Neuronal stem cell (in vitro differentiated cells): ENCODE measurements at regions not wholly inside any gene's neighbourhood (a gene's known extent, or its start where the extent isn't known, plus 50 kb on each side); places are given as distances from the start of the nearest gene placed in this dataset.

Experiments used
- DNase-seq: peaks from one replicate; pipeline ENCODE4 v3.0.0-alpha.2; 2013; ENCODE audit warnings: low spot score
- H2AFZ ChIP-seq: one replicate; pipeline ENCODE4 v1.6.1; 2013; ENCODE audit warnings: mild to moderate bottlenecking, low read length, inconsistent platforms
- H2AK5ac ChIP-seq: 2 replicates; pipeline ENCODE4 v1.6.1; 2013; ENCODE audit warnings: low read depth, mild to moderate bottlenecking, inconsistent platforms, low read length, moderate library complexity, mixed read lengths
- H2BK120ac ChIP-seq: 2 replicates; pipeline ENCODE4 v1.6.1; 2013; ENCODE audit warnings: low read depth, mild to moderate bottlenecking, inconsistent platforms, low read length, moderate library complexity, mixed read lengths
- H2BK12ac ChIP-seq: one replicate; pipeline ENCODE4 v1.6.1; 2013; ENCODE audit warnings: low read length, inconsistent platforms
- H2BK15ac ChIP-seq: 2 replicates; pipeline ENCODE4 v1.6.1; 2013; ENCODE audit warnings: mild to moderate bottlenecking, low read length, inconsistent platforms, mixed read lengths
- H2BK5ac ChIP-seq: one replicate; pipeline ENCODE4 v1.6.1; 2013; ENCODE audit warnings: inconsistent platforms, mild to moderate bottlenecking, low read length, moderate library complexity
- H3K14ac ChIP-seq: one replicate; pipeline ENCODE4 v1.6.1; 2013; ENCODE audit warnings: low read length, inconsistent platforms
- H3K18ac ChIP-seq: 2 replicates; pipeline ENCODE4 v1.6.1; 2013; ENCODE audit warnings: low read length, inconsistent platforms
- H3K23ac ChIP-seq: 2 replicates; pipeline ENCODE4 v1.6.1; 2013; ENCODE audit warnings: low read depth, mild to moderate bottlenecking, mixed read lengths, low read length, inconsistent platforms; ENCODE audit not compliant: poor library complexity
- H3K27ac ChIP-seq: replicated peaks from 3 replicates; pipeline ENCODE4 v1.5.1; 2013; ENCODE audit warnings: low read length, inconsistent platforms
- H3K27me3 ChIP-seq, 3 experiments: 2 replicates each; pipeline ENCODE4 v1.6.1; 2013; ENCODE audit warnings: low read length in 3 of 3, mild to moderate bottlenecking in 2 of 3, inconsistent platforms in 1 of 3, low read depth in 1 of 3, mixed read lengths in 1 of 3, moderate library complexity in 1 of 3; ENCODE audit not compliant: control insufficient read depth in 3 of 3, insufficient read depth in 3 of 3
- H3K36me3 ChIP-seq, 2 donors: replicated peaks in 1 of 2; 2 replicates each; pipeline ENCODE4 v1.6.1; 2013; ENCODE audit warnings: low read length in 2 of 2; ENCODE audit not compliant: control insufficient read depth in 2 of 2, insufficient read depth in 2 of 2
- H3K4ac ChIP-seq: 2 replicates; pipeline ENCODE4 v1.6.1; 2013; ENCODE audit warnings: inconsistent platforms, mild to moderate bottlenecking, low read length, moderate library complexity
- H3K4me1 ChIP-seq, 2 donors: 1 replicate in 1 of 2; 2 replicates in 1 of 2; pipeline ENCODE4 v1.6.1; 2013; ENCODE audit warnings: low read length in 2 of 2, low read depth in 1 of 2; ENCODE audit not compliant: control insufficient read depth in 2 of 2, insufficient read depth in 1 of 2
- H3K4me2 ChIP-seq: one replicate; pipeline ENCODE4 v1.6.1; 2013; ENCODE audit warnings: mild to moderate bottlenecking, low read length, inconsistent platforms; ENCODE audit not compliant: insufficient read depth, poor library complexity, severe bottlenecking
- H3K4me3 ChIP-seq, 2 donors: 2 replicates each; pipeline ENCODE4 v1.5.1; 2013; ENCODE audit warnings: low read length in 2 of 2, mild to moderate bottlenecking in 2 of 2, inconsistent platforms in 1 of 2, moderate library complexity in 1 of 2
- H3K79me1 ChIP-seq: one replicate; pipeline ENCODE4 v1.6.1; 2013; ENCODE audit warnings: low read depth, mild to moderate bottlenecking, inconsistent platforms, low read length, moderate library complexity
- H3K9ac ChIP-seq: one replicate; pipeline ENCODE4 v1.6.1; 2013; ENCODE audit warnings: mild to moderate bottlenecking, low read depth, low read length, inconsistent platforms; ENCODE audit not compliant: poor library complexity
- H3K9me3 ChIP-seq, 2 donors: replicated peaks in 1 of 2; 2 replicates each; pipeline versions ENCODE3 to v1.6.1; 2013; ENCODE audit warnings: low read length in 2 of 2, mild to moderate bottlenecking in 2 of 2, inconsistent platforms in 1 of 2, low read depth in 1 of 2, mixed read lengths in 1 of 2, moderate library complexity in 1 of 2; ENCODE audit not compliant: control insufficient read depth in 2 of 2, insufficient read depth in 1 of 2
- H4K8ac ChIP-seq: one replicate; pipeline ENCODE4 v1.6.1; 2013; ENCODE audit warnings: low read depth, mild to moderate bottlenecking, inconsistent platforms, low read length, moderate library complexity
- H4K91ac ChIP-seq: one replicate; pipeline ENCODE4 v1.6.1; 2013; ENCODE audit warnings: low read length, low read depth, mild to moderate bottlenecking, inconsistent platforms; ENCODE audit not compliant: poor library complexity
- WGBS, 2 donors: extraction: QIAGEN DNeasy Blood & Tissue Kit; methylation state at CpG; one replicate each; pipeline ENCODE4 v1.1.7; 2013; ENCODE audit warnings: missing lambda C conversion rate in 2 of 2, mixed read lengths in 1 of 2; ENCODE audit not compliant: insufficient read length in 2 of 2, insufficient replicate concordance in 1 of 2; ENCODE audit errors: extremely low coverage in 2 of 2; 5-methylcytosine and 5-hydroxymethylcytosine counted together

DNA sequence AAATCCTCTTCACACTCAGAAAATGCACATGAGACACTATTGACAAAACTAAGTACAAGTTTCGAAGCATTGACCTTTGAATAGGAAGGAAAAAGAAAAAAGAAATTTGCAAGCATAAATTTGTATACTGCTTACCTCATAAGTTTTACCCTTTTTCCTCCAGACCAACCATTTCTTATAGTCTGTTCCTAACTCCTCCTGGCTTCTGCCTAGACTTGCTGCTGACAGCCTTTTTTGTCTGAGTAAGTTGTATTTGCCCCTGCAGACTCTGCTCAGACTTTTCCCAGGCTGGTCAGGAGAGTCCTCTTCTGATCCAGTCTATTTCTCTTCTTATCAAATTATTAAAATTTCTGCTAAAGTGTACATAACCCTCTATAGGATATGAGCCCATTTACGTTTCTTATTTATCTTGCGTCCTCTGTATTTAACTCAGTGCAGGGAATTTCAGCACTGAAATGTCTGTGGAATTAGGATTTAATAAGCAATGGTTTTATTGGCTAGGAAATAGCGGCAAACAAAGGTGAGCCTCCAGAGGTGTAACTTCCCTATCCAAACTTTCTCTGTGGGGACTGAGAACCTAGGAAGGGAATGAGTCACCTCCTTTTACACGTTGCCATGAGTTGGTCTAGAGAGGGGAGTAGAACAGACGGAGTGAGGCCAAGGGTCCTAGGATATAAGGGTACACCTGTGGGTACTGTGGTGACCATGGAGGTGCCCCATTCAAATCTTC is 207.1 kb upstream of the MARCKS start:
- Histone ChIP-seq H2AK5ac (no peak overlapping the region), H3K23ac (no peak overlapping the region), H2BK15ac (no peak overlapping the region), H3K4me1 (peaks cover 4 to 9% of the 10 kb centered on the region in 2 donors), H4K8ac (no peak overlapping the region), H2BK12ac (no peak overlapping the region), H3K18ac (peak overlapping the region; percentile 13), H3K4me2 (no peak overlapping the region), H3K9ac (no peak overlapping the region), H3K27me3 (no peaks in the 10 kb centered on the region), H3K4me3 (no peak overlapping the region), H3K14ac (no peak overlapping the region), H3K9me3 (peaks cover 2 to 9% of the 10 kb centered on the region in 2 donors), H3K79me1 (no peaks in the 10 kb centered on the region), H3K27ac (no peak overlapping the region), H3K4ac (no peak overlapping the region), H2AFZ (peak overlapping the region; percentile 56), H3K36me3 (no peaks in the 10 kb centered on the region), H2BK120ac (peak overlapping the region; percentile 75), H2BK5ac (no peak overlapping the region), H4K91ac (no peak overlapping the region)
- no peak for DNase-seq
- no CpG with 5 or more reads among the region's 6 CpGs for WGBS, 2 donors

DNA sequence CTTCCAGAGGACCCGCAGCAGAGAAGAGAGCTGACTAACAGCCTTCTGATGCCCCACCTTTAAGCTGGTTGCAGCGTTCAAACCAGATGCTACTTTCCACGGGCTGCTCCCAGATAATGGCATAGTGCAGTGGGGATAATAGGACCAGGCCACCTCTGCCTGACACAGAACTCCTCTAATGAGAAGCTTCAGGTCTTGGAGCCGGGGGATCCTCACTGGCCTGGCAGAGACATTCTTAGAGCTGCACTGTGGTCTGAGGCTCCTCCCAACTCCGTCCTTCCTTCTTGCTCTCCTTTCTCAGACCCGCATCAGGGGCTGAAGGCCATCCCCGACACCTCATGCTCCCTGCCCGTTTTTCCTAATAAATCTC is 206.6 kb upstream of the MARCKS start:
- Histone ChIP-seq H2BK120ac (peak overlapping the region; percentile 75), H3K14ac (no peak overlapping the region), H2BK12ac (no peak overlapping the region), H4K8ac (no peak overlapping the region), H3K9ac (no peak overlapping the region), H3K27me3 (no peaks in the 10 kb centered on the region), H3K18ac (peak overlapping the region; percentile 13), H3K4ac (no peak overlapping the region), H3K36me3 (no peaks in the 10 kb centered on the region), H3K27ac (no peak overlapping the region), H2AK5ac (no peak overlapping the region), H3K4me1 (peaks cover 4 to 9% of the 10 kb centered on the region in 2 donors), H2BK15ac (no peak overlapping the region), H2BK5ac (no peak overlapping the region), H3K79me1 (no peaks in the 10 kb centered on the region), H3K4me3 (no peak overlapping the region), H2AFZ (peak overlapping the region; percentile 32), H3K9me3 (peaks cover 2 to 9% of the 10 kb centered on the region in 2 donors), H3K4me2 (no peak overlapping the region), H3K23ac (no peak overlapping the region), H4K91ac (no peak overlapping the region)
- WGBS, 2 donors = no CpG with 5 or more reads among the region's 8 CpGs
- no peak for DNase-seq

DNA sequence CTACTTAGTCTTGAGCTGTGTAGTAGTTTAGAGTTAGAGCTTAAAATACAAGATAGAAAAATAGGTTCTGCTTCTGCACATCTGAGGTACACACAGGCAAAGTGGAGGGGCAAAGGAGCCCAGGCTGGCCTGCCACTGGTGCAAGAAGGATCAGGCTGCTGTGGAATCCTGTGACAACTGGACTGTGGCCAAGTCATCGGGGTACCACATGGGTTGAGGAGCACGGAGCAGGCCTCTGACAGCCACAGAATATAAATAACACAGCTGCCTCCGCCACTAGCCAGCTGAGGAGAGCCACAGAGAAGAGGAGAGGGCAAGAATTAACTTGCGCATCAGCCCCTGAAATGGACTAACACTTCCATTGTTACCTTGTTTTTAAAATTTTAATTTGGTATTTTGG is 206.0 kb upstream of the MARCKS start:
- H2BK5ac ChIP-seq = no peak overlapping the region
- no peak overlapping the region for H3K4ac ChIP-seq
- H3K4me1 ChIP-seq = peaks cover 4 to 9% of the 10 kb centered on the region in 2 donors
- no peak for DNase-seq
- no peak overlapping the region for H2BK12ac ChIP-seq
- H3K23ac ChIP-seq = no peak overlapping the region
- no peak overlapping the region for H2AK5ac ChIP-seq
- no peak overlapping the region for H3K18ac ChIP-seq
- WGBS, 2 donors = no CpG with 5 or more reads among the region's 4 CpGs
- H3K4me3 ChIP-seq = no peak overlapping the region
- peaks cover 2 to 9% of the 10 kb centered on the region in 2 donors for H3K9me3 ChIP-seq
- no peaks in the 10 kb centered on the region for H3K27me3 ChIP-seq
- no peak overlapping the region for H3K14ac ChIP-seq
- H3K9ac ChIP-seq = no peak overlapping the region
- no peak overlapping the region for H4K8ac ChIP-seq
- H2BK120ac ChIP-seq = no peak overlapping the region
- H2BK15ac ChIP-seq = no peak overlapping the region
- H3K27ac ChIP-seq = no peak overlapping the region
- no peaks in the 10 kb centered on the region for H3K36me3 ChIP-seq
- peak overlapping the region; percentile 32 for H2AFZ ChIP-seq
- H3K4me2 ChIP-seq = no peak overlapping the region
- H3K79me1 ChIP-seq = no peaks in the 10 kb centered on the region
- no peak overlapping the region for H4K91ac ChIP-seq

DNA sequence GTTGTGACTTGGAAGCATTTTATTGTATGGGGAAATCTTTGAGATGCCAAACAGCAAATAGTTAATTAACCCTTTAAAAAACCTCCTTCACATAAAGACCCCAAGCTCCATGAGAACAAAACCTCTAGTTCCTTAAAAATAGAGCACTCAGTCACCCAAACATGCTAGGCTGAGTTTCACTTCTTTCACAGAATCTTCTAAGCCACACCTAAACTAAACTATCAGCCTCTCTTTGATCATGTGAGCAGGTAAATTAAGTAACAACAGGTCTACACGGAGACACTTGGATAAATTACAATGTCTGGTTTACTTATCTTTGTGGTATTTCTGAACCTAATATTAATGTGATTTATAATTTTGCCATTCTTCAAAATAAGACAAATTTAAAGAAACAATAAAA is 205.2 kb upstream of the MARCKS start:
- DNase-seq = no peak
- H2BK12ac ChIP-seq = no peak overlapping the region
- H3K23ac ChIP-seq = no peak overlapping the region
- H2BK15ac ChIP-seq = no peak overlapping the region
- no peak overlapping the region for H3K4ac ChIP-seq
- no peak overlapping the region for H2AK5ac ChIP-seq
- H3K18ac ChIP-seq = no peak overlapping the region
- no peak overlapping the region for H3K27ac ChIP-seq
- no peak overlapping the region for H3K9ac ChIP-seq
- no peaks in the 10 kb centered on the region for H3K36me3 ChIP-seq
- no peak overlapping the region for H3K4me3 ChIP-seq
- H3K79me1 ChIP-seq = no peaks in the 10 kb centered on the region
- WGBS, 2 donors = no CpG with 5 or more reads among the region's 1 CpG
- H2AFZ ChIP-seq = no peak overlapping the region
- no peak overlapping the region for H2BK120ac ChIP-seq
- no peak overlapping the region for H4K91ac ChIP-seq
- H3K14ac ChIP-seq = no peak overlapping the region
- H3K9me3 ChIP-seq = peaks cover 2 to 9% of the 10 kb centered on the region in 2 donors
- H3K4me1 ChIP-seq = peaks cover 4 to 9% of the 10 kb centered on the region in 2 donors
- H4K8ac ChIP-seq = no peak overlapping the region
- H3K4me2 ChIP-seq = no peak overlapping the region
- H2BK5ac ChIP-seq = no peak overlapping the region
- H3K27me3 ChIP-seq = no peaks in the 10 kb centered on the region
